ENCODE measurements at regions not wholly inside any gene's neighbourhood (a gene's known extent, or its start where the extent isn't known, plus 50 kb on each side); places are given as distances from the start of the nearest gene placed in this dataset.

- ChIA-PET POLR2A (no interaction called here), CTCF (no interaction called here)
Observed at GRCh38 chr5:105961572-105961971, 1709.2 kb downstream of the EFNA5 start.

More at GRCh38 chr5:105961572-105961971, 1709.2 kb downstream of the EFNA5 start:
- no peaks in the 10 kb centered on the region for H3K36me3 ChIP-seq (replicated peaks in 1 of 2; ENCODE audit: control insufficient read depth in 1 of 2, insufficient read depth in 2 of 2, low read length in 1 of 2)
- no peak overlapping the region for H3K4me3 ChIP-seq (ENCODE audit: low read depth in 2 of 2, low read length in 1 of 2)
- H3K4me2 ChIP-seq = no peak overlapping the region
- no peak for DNase-seq
- no peaks in the 10 kb centered on the region for H3K9me3 ChIP-seq
- H3F3A ChIP-seq (replicated peaks; ENCODE audit: insufficient read depth) = no peaks in the 10 kb centered on the region
- no peaks in the 10 kb centered on the region for H4K20me1 ChIP-seq (ENCODE audit: insufficient read depth)
- no peaks in the 10 kb centered on the region for H3K27me3 ChIP-seq (ENCODE audit: insufficient read depth)
- no peak overlapping the region for H3K27ac ChIP-seq (ENCODE audit: low read depth in 2 of 2, low read length in 1 of 2)
- no peak overlapping the region for H2AFZ ChIP-seq (ENCODE audit: low read depth)
- H3K79me2 ChIP-seq (ENCODE audit: insufficient read depth) = no peaks in the 10 kb centered on the region
- peaks cover 4% of the 10 kb centered on the region; the same call in 1 of the 2 replicates for H3K9me2 ChIP-seq
- TF ChIP-seq POLR2AphosphoS5 (IDR thresholded peaks at IDR 0.05; ENCODE audit: low read depth, low read length) (no peak), MEF2A (IDR thresholded peaks at IDR 0.05; ENCODE audit: borderline replicate concordance, low read depth) (no peak), MXI1 (IDR thresholded peaks at IDR 0.05; ENCODE audit: low read depth, low read length) (no peak), GABPA (IDR thresholded peaks at IDR 0.05; ENCODE audit: low read depth) (no peak), RAD21 (IDR thresholded peaks at IDR 0.05; ENCODE audit: low read length) (no peak), NRF1 (IDR thresholded peaks at IDR 0.05; ENCODE audit: low read depth, low read length) (no peak), RCOR1 (IDR thresholded peaks at IDR 0.05; ENCODE audit: low read length) (no peak), TEAD4 (IDR thresholded peaks at IDR 0.05; ENCODE audit: borderline replicate concordance, insufficient read depth) (no peak), RXRA (IDR thresholded peaks at IDR 0.05; ENCODE audit: borderline replicate concordance, low read depth) (no peak), PBX3 (IDR thresholded peaks at IDR 0.05) (no peak), CHD2 (IDR thresholded peaks at IDR 0.05; ENCODE audit: low read length, partially characterized antibody) (no peak), ZBTB33 (IDR thresholded peaks at IDR 0.05; ENCODE audit: borderline replicate concordance, low read depth) (no peak), ELF1 (IDR thresholded peaks at IDR 0.05) (no peak), EP300 (IDR thresholded peaks at IDR 0.05; ENCODE audit: borderline replicate concordance in 1 of 2, low read depth in 1 of 2, low read length in 1 of 2) (no peak), GATA2 (CRISPR knock-in tag; IDR thresholded peaks at IDR 0.05) (no peak), FOSL2 (IDR thresholded peaks at IDR 0.05; ENCODE audit: borderline replicate concordance, low read depth) (no peak), USF2 (IDR thresholded peaks at IDR 0.05; ENCODE audit: borderline replicate concordance, low read depth, low read length) (no peak), FOXJ3 (CRISPR knock-in tag; IDR thresholded peaks at IDR 0.05) (no peak)
- no peak overlapping the region for H3K9ac ChIP-seq
- WGBS (ENCODE audit: low lambda C conversion rate) = 84% methylated on average over 2 of the region's 2 CpGs
- H3K4me1 ChIP-seq (ENCODE audit: control insufficient read depth in 1 of 2, insufficient read depth in 2 of 2, low read depth in 1 of 2, low read length in 1 of 2) = peaks cover 0 to 7% of the 10 kb centered on the region in 2 experiments; a peak in 3 of 4 replicates
